Thoracic aorta (tissue), 2 donors: ENCODE measurements at regions not wholly inside any gene's neighbourhood (a gene's known extent, or its start where the extent isn't known, plus 50 kb on each side); places are given as distances from the start of the nearest gene placed in this dataset.

Experiments used
- ATAC-seq: fragments of 150-250 bp; one replicate; pipeline ENCODE4 v1.8.0; 2017; ENCODE audit warnings: low read depth; ENCODE audit not compliant: insufficient number of reproducible peaks, low FRiP score
- DNase-seq: peaks from one replicate; pipeline ENCODE4 v3.0.0-alpha.2; 2020; ENCODE audit warnings: low spot score
- H3K27ac ChIP-seq, 2 donors: fragments of 200-600 bp; sonication (generic); 1 replicate in 1 of 2; 2 replicates in 1 of 2; pipeline ENCODE4 v1.5.1; 2016; ENCODE audit warnings: mild to moderate bottlenecking in 2 of 2, moderate library complexity in 2 of 2
- H3K27me3 ChIP-seq: fragments of 200-600 bp; sonication (generic); replicated peaks from 2 replicates; pipeline ENCODE4 v1.6.0; 2016; ENCODE audit warnings: mild to moderate bottlenecking; ENCODE audit not compliant: insufficient read depth
- H3K36me3 ChIP-seq: fragments of 200-600 bp; sonication (generic); one replicate; pipeline ENCODE4 v1.5.1; 2016
- H3K4me1 ChIP-seq, 2 donors: fragments of 200-600 bp; sonication (generic); 1 replicate in 1 of 2; 2 replicates in 1 of 2; pipeline versions ENCODE4 v1.5.1 to v1.6.0; 2016; ENCODE audit warnings: low read depth in 2 of 2, mild to moderate bottlenecking in 1 of 2; ENCODE audit not compliant: control insufficient read depth in 1 of 2
- H3K4me3 ChIP-seq: fragments of 200-600 bp; sonication (generic); 2 replicates; pipeline ENCODE4 v1.5.1; 2016; ENCODE audit warnings: mild to moderate bottlenecking
- H3K9me3 ChIP-seq: fragments of 200-600 bp; sonication (generic); 2 replicates; pipeline ENCODE4 v1.5.1; 2016
- CTCF ChIP-seq: fragments of 200-600 bp; sonication (generic); IDR thresholded peaks from one replicate; pipeline ENCODE4 v1.5.1; 2019; ENCODE audit warnings: antibody characterized with exemption

- no peak for TF ChIP-seq CTCF
- Histone ChIP-seq H3K4me3 (no peak overlapping the region), H3K9me3 (no peaks in the 10 kb centered on the region), H3K27ac (no peak overlapping the region), H3K36me3 (no peaks in the 10 kb centered on the region), H3K27me3 (no peaks in the 10 kb centered on the region), H3K4me1 (no peaks in the 10 kb centered on the region)
- DNase-seq (no peak), ATAC-seq (no peak)
These were observed 61.3 kb upstream of the CYSLTR1 start for GRCh38 chrX:78388663-78389062.

- Histone ChIP-seq H3K4me3 (no peak overlapping the region), H3K27ac (no peak overlapping the region), H3K4me1 (no peaks in the 10 kb centered on the region), H3K9me3 (no peaks in the 10 kb centered on the region), H3K27me3 (no peaks in the 10 kb centered on the region), H3K36me3 (no peaks in the 10 kb centered on the region)
- no peak for DNase-seq
- no peak for TF ChIP-seq CTCF
- no peak for ATAC-seq
These were observed 60.0 kb upstream of the CYSLTR1 start for GRCh38 chrX:78387364-78387763.

- H3K27ac ChIP-seq = no peak overlapping the region
- ATAC-seq = no peak
- H3K27me3 ChIP-seq = no peaks in the 10 kb centered on the region
- no peak for DNase-seq
- H3K36me3 ChIP-seq = no peaks in the 10 kb centered on the region
- H3K4me3 ChIP-seq = no peak overlapping the region
- no peak for TF ChIP-seq CTCF
- no peaks in the 10 kb centered on the region for H3K9me3 ChIP-seq
- H3K4me1 ChIP-seq = no peaks in the 10 kb centered on the region
These were observed 57.1 kb upstream of the CYSLTR1 start for GRCh38 chrX:78384486-78384885.

GRCh38 chrX:78383594-78383993, 56.2 kb upstream of the CYSLTR1 start:
- DNase-seq = no peak
- ATAC-seq = no peak
- Histone ChIP-seq H3K27ac (no peak overlapping the region), H3K9me3 (no peaks in the 10 kb centered on the region), H3K4me1 (peaks cover 0 to 3% of the 10 kb centered on the region in 2 donors), H3K36me3 (no peaks in the 10 kb centered on the region), H3K4me3 (no peak overlapping the region), H3K27me3 (no peaks in the 10 kb centered on the region)
- no peak for TF ChIP-seq CTCF

DNA sequence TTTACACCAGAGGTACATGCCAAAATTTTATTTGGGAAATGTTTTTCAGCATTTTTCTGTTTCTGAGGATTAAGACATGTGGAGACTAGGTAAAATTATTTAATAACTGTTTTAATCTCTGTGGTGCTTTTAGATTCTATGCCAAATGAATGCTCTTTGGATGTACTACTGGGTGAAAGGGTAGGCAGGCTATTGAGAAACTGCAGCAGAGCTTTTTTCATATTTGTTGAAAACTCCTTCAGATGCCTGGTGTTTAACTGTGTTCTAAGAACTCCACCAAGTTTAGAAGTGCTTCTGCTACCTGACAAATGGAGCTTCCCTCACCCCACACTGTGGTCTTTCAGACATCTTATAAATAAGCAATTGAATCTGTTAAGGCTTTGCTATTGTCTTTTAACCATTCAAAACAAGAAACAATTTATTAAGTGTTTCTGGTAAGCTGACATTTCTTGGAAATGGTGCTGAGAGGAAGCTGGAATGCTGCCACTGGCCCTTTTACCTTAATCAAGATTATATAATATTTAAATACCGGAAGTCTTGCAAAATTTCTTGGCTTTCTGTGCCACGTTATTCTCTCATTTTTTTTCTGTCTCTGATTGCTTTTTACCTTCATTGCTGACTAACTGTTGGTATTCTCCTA, 51.2 kb upstream of the CYSLTR1 start:
- H3K27ac ChIP-seq = no peak overlapping the region
- no peaks in the 10 kb centered on the region for H3K36me3 ChIP-seq
- no peaks in the 10 kb centered on the region for H3K27me3 ChIP-seq
- no peak for ATAC-seq
- no peak overlapping the region for H3K4me3 ChIP-seq
- TF ChIP-seq CTCF = no peak
- no peaks in the 10 kb centered on the region for H3K9me3 ChIP-seq
- H3K4me1 ChIP-seq = peaks cover 0 to 5% of the 10 kb centered on the region in 2 donors
- DNase-seq = no peak
